ENCODE measurements at regions not wholly inside any gene's neighbourhood (a gene's known extent, or its start where the extent isn't known, plus 50 kb on each side); places are given as distances from the start of the nearest gene placed in this dataset.

DNA sequence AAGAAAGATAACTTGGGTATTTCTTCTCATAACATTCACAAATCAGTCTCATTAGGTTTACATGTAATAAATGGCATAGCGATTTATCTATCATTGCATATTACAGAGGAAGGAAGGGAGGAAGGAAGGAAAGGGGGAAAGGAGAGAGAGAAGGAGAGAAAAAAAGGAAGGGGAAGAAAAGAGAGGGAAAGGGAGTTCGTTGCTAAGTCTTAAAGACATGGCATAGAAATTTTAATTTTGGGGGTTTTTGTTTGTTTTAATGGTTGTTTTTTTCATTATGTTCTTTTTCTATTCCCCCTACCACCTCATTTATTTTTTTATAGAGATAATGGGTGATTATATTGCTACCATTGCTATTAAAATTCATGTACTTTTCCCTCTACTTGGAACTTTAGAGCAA is 604.3 kb downstream of the IPMK start:
- TF ChIP-seq, protein P1, sequence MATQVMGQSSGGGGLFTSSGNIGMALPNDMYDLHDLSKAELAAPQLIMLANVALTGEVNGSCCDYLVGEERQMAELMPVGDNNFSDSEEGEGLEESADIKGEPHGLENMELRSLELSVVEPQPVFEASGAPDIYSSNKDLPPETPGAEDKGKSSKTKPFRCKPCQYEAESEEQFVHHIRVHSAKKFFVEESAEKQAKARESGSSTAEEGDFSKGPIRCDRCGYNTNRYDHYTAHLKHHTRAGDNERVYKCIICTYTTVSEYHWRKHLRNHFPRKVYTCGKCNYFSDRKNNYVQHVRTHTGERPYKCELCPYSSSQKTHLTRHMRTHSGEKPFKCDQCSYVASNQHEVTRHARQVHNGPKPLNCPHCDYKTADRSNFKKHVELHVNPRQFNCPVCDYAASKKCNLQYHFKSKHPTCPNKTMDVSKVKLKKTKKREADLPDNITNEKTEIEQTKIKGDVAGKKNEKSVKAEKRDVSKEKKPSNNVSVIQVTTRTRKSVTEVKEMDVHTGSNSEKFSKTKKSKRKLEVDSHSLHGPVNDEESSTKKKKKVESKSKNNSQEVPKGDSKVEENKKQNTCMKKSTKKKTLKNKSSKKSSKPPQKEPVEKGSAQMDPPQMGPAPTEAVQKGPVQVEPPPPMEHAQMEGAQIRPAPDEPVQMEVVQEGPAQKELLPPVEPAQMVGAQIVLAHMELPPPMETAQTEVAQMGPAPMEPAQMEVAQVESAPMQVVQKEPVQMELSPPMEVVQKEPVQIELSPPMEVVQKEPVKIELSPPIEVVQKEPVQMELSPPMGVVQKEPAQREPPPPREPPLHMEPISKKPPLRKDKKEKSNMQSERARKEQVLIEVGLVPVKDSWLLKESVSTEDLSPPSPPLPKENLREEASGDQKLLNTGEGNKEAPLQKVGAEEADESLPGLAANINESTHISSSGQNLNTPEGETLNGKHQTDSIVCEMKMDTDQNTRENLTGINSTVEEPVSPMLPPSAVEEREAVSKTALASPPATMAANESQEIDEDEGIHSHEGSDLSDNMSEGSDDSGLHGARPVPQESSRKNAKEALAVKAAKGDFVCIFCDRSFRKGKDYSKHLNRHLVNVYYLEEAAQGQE (IDR thresholded peaks at IDR 0.05; ENCODE audit: insufficient read depth in 1 of 2, low read depth in 2 of 2, low read length in 1 of 2): no peak
- no peak for TF ChIP-seq SIN3A (IDR thresholded peaks at IDR 0.05; ENCODE audit: borderline replicate concordance, insufficient read depth, low read depth, low read length)
- H3K27ac ChIP-seq (ENCODE audit: low read length): no peak overlapping the region
- ATAC-seq (no peak), DNase-seq (ENCODE audit: low read depth, low spot score) (no peak)
- H3K4me1 ChIP-seq (ENCODE audit: control insufficient read depth, insufficient read depth, low read length): no peaks in the 10 kb centered on the region
- POLR2A ChIA-PET: no interaction called here
- CTCF ChIA-PET: no interaction called here
- H3K9me3 ChIP-seq (ENCODE audit: control insufficient read depth, insufficient read depth, low read depth, low read length): no peaks in the 10 kb centered on the region; the same call in 1 of the 2 replicates
- intact Hi-C loops (cut with micrococcal nuclease; ENCODE audit: unreplicated experiment) (no loop called here), in situ Hi-C loops (cut with HindIII; ENCODE audit: low pct_unique_long_range_greater_than_20kb, low sequenced_read_pairs) (no loop called here)
- H3K4me3 ChIP-seq (ENCODE audit: low read depth in 2 of 2, low read length in 2 of 2): no peak overlapping the region
- H3K36me3 ChIP-seq (ENCODE audit: control insufficient read depth, insufficient read depth, low read length): no peaks in the 10 kb centered on the region
- BruUV-seq (replicated peaks): no TSS peak
- H3K27me3 ChIP-seq (ENCODE audit: control insufficient read depth, insufficient read depth, low read length): no peaks in the 10 kb centered on the region

DNA sequence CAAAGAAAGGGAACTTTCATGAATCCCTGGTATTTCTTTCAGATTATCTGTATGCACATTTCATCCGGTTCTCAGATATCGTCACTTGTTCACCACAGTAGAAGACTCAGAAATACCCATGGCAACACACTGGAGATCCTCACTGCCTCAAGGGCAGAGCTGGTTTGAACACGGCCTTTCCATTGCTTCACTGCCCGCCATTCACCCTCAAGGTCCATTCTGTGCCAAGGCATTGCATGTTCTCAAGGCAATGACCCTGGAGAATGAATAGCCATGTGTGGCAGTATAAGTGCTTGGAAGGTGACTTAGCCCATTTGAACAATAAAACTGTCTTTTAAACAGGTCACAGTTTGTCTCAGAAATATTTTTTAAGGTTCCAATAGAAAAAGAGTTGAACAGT is 606.5 kb downstream of the IPMK start:
- ChIA-PET POLR2A (no interaction called here), CTCF (no interaction called here)
- BruUV-seq (replicated peaks): no TSS peak
- in situ Hi-C loops (cut with HindIII; ENCODE audit: low pct_unique_long_range_greater_than_20kb, low sequenced_read_pairs): no loop called here
- no peaks in the 10 kb centered on the region for H3K27me3 ChIP-seq (ENCODE audit: control insufficient read depth, insufficient read depth, low read length)
- no peak overlapping the region for H3K27ac ChIP-seq (ENCODE audit: low read length)
- intact Hi-C loops (cut with micrococcal nuclease; ENCODE audit: unreplicated experiment): no loop called here
- no peaks in the 10 kb centered on the region for H3K4me1 ChIP-seq (ENCODE audit: control insufficient read depth, insufficient read depth, low read length)
- no peaks in the 10 kb centered on the region for H3K36me3 ChIP-seq (ENCODE audit: control insufficient read depth, insufficient read depth, low read length)
- TF ChIP-seq TCF7L2 (IDR thresholded peaks at IDR 0.05; ENCODE audit: low read depth, low read length): no peak
- TF ChIP-seq POLR2AphosphoS5 (IDR thresholded peaks at IDR 0.05; ENCODE audit: low read depth, low read length): no peak
- TF ChIP-seq, protein P1 (IDR thresholded peaks at IDR 0.05; ENCODE audit: insufficient read depth in 1 of 2, low read depth in 2 of 2, low read length in 1 of 2): no peak
- TF ChIP-seq, protein P2, sequence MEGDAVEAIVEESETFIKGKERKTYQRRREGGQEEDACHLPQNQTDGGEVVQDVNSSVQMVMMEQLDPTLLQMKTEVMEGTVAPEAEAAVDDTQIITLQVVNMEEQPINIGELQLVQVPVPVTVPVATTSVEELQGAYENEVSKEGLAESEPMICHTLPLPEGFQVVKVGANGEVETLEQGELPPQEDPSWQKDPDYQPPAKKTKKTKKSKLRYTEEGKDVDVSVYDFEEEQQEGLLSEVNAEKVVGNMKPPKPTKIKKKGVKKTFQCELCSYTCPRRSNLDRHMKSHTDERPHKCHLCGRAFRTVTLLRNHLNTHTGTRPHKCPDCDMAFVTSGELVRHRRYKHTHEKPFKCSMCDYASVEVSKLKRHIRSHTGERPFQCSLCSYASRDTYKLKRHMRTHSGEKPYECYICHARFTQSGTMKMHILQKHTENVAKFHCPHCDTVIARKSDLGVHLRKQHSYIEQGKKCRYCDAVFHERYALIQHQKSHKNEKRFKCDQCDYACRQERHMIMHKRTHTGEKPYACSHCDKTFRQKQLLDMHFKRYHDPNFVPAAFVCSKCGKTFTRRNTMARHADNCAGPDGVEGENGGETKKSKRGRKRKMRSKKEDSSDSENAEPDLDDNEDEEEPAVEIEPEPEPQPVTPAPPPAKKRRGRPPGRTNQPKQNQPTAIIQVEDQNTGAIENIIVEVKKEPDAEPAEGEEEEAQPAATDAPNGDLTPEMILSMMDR (IDR thresholded peaks at IDR 0.05): no peak
- no peak for TF ChIP-seq SIN3A (IDR thresholded peaks at IDR 0.05; ENCODE audit: borderline replicate concordance, insufficient read depth, low read depth, low read length)
- no peaks in the 10 kb centered on the region; the same call in 1 of the 2 replicates for H3K9me3 ChIP-seq (ENCODE audit: control insufficient read depth, insufficient read depth, low read depth, low read length)
- DNase-seq (ENCODE audit: low read depth, low spot score) (no peak), ATAC-seq (no peak)
- H3K4me3 ChIP-seq (ENCODE audit: low read depth in 2 of 2, low read length in 2 of 2): no peak overlapping the region

Measured in Panc1 (cell line).